IPS DF 4.7 (cell line): ENCODE measurements at regions not wholly inside any gene's neighbourhood (a gene's known extent, or its start where the extent isn't known, plus 50 kb on each side); places are given as distances from the start of the nearest gene placed in this dataset.

Experiments
- DNase-seq: peaks from one replicate; pipeline ENCODE4 v3.0.0-alpha.2; 2013; ENCODE audit warnings: low spot score; ENCODE audit errors: extremely low read depth

GRCh38 chr3:109899925-109900324 lies 562.6 kb upstream of the DPPA4 start:
- no peak for DNase-seq

GRCh38 chr3:109900783-109901182 lies 563.4 kb upstream of the DPPA4 start:
- DNase-seq: no peak

- DNase-seq: no peak
Measured at GRCh38 chr3:109902549-109902948, 565.2 kb upstream of the DPPA4 start.

GRCh38 chr3:109903100-109903499 lies 565.8 kb upstream of the DPPA4 start:
- no peak for DNase-seq

- no peak for DNase-seq
Measured at GRCh38 chr3:109910772-109911171, 573.4 kb upstream of the DPPA4 start.

- DNase-seq: no peak
Measured at GRCh38 chr3:109918740-109919139, 581.4 kb upstream of the DPPA4 start.

DNA sequence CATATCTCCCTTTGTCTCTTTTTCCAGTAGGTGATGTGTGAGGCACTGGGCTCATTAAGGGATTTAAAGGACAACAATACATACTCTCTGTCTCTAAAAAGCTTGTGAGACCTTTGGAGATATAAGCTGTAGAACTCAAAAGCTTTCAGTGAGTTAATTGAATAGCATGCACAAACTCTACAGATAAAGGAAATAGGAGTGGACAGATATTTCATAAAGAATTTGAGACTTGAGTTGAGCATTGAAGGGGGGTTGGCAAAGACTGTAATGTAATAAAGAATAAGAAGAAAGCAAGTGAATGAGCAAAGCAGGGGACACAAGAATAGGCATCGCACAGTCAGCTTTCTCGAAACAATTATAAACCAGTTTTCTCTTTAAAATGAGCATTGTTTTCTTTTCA lies 583.4 kb upstream of the DPPA4 start:
- no peak for DNase-seq

- no peak for DNase-seq
Measured at GRCh38 chr3:109921509-109921908, 584.2 kb upstream of the DPPA4 start.

GRCh38 chr3:109922856-109923255 lies 585.5 kb upstream of the DPPA4 start:
- DNase-seq: no peak

GRCh38 chr3:109923431-109923830 lies 586.1 kb upstream of the DPPA4 start:
- no peak for DNase-seq

- DNase-seq: no peak
Measured at GRCh38 chr3:109924196-109924595, 586.9 kb upstream of the DPPA4 start.

GRCh38 chr3:109926376-109926775 lies 589.0 kb upstream of the DPPA4 start:
- DNase-seq: no peak

- DNase-seq: no peak
Measured at GRCh38 chr3:109927161-109927560, 589.8 kb upstream of the DPPA4 start.

DNA sequence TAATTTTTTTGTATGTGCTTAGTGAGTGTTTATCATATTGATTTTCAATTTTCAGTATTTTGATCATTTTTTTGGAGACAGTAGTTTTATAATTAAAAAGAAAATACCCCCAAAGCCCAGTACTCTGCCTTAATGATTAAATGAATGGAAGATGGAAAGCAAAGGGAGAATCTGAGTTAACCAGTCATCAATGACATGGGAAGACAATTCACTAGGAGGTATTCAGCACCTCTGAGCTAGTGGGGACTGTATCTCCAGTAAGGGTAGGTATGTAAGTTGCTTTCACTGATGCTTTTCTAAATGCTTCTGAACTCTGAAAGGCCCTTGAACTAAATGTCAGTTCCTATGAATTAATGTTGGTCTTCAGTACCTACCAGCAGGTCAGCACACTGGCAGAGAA lies 590.4 kb upstream of the DPPA4 start:
- DNase-seq: no peak

DNA sequence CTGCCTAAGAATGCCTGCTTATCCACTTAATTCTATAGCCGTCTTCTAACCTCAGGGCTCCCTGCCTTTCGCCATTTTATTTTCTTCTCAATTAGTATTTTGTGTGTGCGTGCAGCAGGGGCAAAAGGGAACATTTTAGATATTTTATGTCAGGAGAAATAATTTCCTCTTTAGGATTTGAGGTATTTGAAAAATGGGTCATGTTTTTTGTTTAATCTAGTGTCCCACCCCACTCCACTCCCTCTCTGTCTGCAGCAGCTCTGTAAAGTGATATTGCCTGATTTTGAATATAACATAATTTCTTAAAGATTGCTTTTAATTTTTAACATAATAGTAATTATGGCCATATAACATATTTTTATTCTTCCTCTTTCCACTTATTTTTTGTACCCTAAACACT lies 593.2 kb upstream of the DPPA4 start:
- DNase-seq: no peak

DNA sequence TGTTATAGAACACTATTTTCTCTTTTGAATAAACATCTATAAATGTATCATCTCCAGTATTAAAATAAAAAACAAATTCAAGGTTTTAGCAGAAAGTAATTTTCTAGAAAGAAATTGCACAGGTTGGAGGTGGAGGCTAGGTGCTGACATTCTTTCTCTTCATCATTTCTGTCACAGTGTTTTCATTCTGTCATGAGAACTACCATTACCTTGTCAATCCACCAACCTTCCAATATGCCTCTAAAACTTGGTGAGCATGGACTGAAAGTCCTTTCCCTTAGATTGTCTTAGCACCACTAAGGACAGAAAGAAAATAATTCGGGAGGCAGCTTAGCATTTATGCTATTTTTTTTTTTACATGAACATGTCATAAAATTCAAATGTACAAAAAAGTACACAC lies 596.2 kb upstream of the DPPA4 start:
- DNase-seq: no peak

GRCh38 chr3:109939817-109940216 lies 602.5 kb upstream of the DPPA4 start:
- no peak for DNase-seq

- no peak for DNase-seq
Measured at GRCh38 chr3:109943181-109943580, 605.8 kb upstream of the DPPA4 start.

DNA sequence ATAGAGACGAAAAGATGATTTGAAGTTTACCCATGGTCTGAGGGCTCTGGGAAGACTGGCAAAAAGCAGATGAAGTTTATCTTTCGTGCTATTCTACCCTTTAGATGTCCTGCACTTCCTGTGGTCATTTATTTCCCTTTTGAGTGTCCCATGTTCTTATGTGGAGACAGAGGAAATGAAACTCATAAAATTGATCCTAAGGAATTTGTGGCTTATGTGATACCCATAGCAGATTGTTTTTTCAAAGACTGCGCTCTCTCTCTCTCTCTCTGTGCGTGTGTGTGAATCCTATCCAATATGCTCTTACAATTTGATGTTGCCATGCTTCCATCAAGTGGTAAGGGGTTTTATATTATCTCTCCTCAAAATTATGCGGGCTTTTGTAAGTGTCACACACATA lies 607.5 kb upstream of the DPPA4 start:
- DNase-seq: no peak

- no peak for DNase-seq
Measured at GRCh38 chr3:109952924-109953323, 615.6 kb upstream of the DPPA4 start.

DNA sequence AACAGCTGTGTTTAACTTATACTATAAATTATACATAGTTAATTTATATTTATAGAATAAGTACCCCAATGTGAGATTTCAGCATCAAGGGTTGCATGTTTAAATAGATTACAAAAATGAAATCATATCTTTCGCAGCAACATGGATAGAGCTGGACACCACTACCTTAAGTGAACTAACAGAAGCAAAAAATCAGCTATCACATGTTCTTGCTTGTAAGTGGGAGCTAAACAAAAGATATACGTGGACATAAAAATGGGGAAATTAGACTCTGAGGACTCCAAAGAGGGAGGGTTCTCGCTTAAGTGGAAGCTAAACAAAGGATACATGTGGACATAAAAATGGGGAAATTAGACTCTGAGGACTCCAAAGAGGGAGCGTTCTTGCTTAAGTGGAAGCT lies 626.5 kb upstream of the DPPA4 start:
- DNase-seq: no peak

- DNase-seq: no peak
Measured at GRCh38 chr3:109973733-109974132, 636.4 kb upstream of the DPPA4 start.

DNA sequence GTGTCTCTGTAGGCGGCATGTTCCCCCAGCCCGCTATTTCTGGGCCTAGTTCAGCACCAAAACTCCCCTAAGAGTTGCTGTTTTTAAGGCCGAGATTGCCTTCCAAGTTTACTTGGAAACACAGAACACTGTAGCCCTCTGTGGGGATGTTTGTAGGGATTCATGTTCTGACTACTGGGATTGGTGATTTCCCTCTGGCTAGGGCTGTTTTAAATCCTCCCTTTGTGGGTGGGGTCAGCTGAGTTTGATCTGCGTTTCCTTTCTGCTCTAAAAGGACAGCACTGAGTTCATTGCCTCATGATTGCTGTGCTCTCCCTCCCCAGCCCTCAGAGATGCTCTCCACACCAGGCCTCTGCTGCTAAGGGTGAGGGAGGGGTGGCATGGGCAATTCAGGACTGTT lies 640.6 kb upstream of the DPPA4 start:
- DNase-seq: no peak

DNA sequence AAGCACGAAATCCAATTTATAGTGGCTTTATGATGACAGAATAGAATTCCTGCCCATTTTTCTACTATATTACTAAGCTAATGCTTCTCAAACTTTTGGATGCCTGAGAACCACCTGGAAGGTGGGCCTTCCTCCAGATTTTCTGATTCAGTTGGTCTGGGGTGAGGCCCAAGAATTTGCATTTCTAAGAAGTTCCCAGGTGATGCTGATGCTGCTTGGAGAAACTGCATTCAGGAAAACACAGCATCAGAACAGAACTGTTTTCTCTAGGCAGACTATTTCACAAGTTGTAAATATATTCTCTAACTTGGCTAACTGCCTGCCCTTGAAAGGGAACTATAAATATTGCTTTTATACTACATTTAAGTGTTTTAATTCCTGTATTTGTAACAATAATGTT lies 644.9 kb upstream of the DPPA4 start:
- no peak for DNase-seq

GRCh38 chr3:109984976-109985375 lies 647.6 kb upstream of the DPPA4 start:
- DNase-seq: no peak
